Activated CD4-positive, alpha-beta T cell treated with anti-CD3 and anti-CD28 coated beads, Interleukin-2, amount 10 ng/mL, durations not matched to agents 7 days and 5 days (primary cell): ENCODE measurements at regions not wholly inside any gene's neighbourhood (a gene's known extent, or its start where the extent isn't known, plus 50 kb on each side); places are given as distances from the start of the nearest gene placed in this dataset.

Experiments
- CTCF ChIA-PET: fragments of 350-600 bp; sonication (Branson Sonifier 250); formaldehyde crosslinking; loops from one replicate; lab custom pipeline; 2021; ENCODE audit warnings: antibody characterized with exemption; lab: Charles Lee
- POLR2A ChIA-PET: fragments of 350-600 bp; sonication (Branson Sonifier 250); formaldehyde crosslinking; loops from one replicate; lab custom pipeline; 2021; ENCODE audit warnings: antibody characterized with exemption; lab: Charles Lee
- DNase-seq: peaks from one replicate; pipeline ENCODE4 v3.0.0-alpha.2; 2020
- H3K27ac Mint-ChIP-seq: one replicate; pipeline ENCODE4 v1.8.0; 2021; ENCODE audit warnings: mild to moderate bottlenecking, moderate library complexity, mixed read lengths
- H3K27me3 Mint-ChIP-seq: one replicate; pipeline ENCODE4 v1.8.0; 2021; ENCODE audit warnings: mixed read lengths
- H3K36me3 Mint-ChIP-seq: one replicate; pipeline ENCODE4 v1.8.0; 2021; ENCODE audit warnings: low read depth, mixed read lengths
- H3K4me1 Mint-ChIP-seq: one replicate; pipeline ENCODE4 v1.8.0; 2021; ENCODE audit warnings: mixed read lengths
- H3K4me3 Mint-ChIP-seq: one replicate; pipeline ENCODE4 v1.8.0; 2021; ENCODE audit warnings: mild to moderate bottlenecking, moderate library complexity, mixed read lengths
- H3K9me3 Mint-ChIP-seq: one replicate; pipeline ENCODE4 v1.8.0; 2021; ENCODE audit warnings: mixed read lengths

DNA sequence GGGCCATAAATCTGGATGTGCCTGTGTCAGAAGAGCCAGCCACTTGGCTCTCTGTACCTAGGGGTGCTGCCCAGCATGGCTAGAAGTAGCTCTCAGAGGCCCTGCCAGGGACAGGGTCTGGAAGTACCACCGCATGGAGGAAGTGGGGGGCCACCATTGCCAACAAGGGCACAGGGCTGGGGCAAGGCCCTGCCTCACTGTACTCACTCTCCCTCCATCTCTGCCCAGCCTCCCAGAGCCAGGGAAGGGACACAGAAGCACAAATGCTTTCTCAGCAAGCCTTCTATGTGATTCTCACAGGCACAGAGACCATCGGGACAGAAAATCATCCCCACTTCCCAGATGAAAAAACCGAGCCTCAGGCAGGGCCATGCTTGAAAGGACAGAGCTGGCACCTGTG is 138.1 kb downstream of the C5orf15 start:
- H3K27ac Mint-ChIP-seq: no peak overlapping the region
- H3K36me3 Mint-ChIP-seq: no peaks in the 10 kb centered on the region
- CTCF ChIA-PET: no interaction called here

GRCh38 chr5:133829786-133830185 is 138.6 kb downstream of the C5orf15 start:
- no peak overlapping the region for H3K4me3 Mint-ChIP-seq
- H3K4me1 Mint-ChIP-seq: peaks cover 19% of the 10 kb centered on the region
- H3K27me3 Mint-ChIP-seq: peaks cover 10% of the 10 kb centered on the region
- POLR2A ChIA-PET: no interaction called here
- no peak overlapping the region for H3K27ac Mint-ChIP-seq
- no peaks in the 10 kb centered on the region for H3K36me3 Mint-ChIP-seq
- no peak for DNase-seq
- H3K9me3 Mint-ChIP-seq: no peaks in the 10 kb centered on the region
- CTCF ChIA-PET: no interaction called here

More for the DNA sequence above, 138.1 kb downstream of the C5orf15 start:
- Mint-ChIP-seq H3K4me1 (peaks cover 14% of the 10 kb centered on the region), H3K9me3 (no peaks in the 10 kb centered on the region), H3K4me3 (no peak overlapping the region), H3K27me3 (peaks cover 15% of the 10 kb centered on the region)
- no peak for DNase-seq
- POLR2A ChIA-PET: no interaction called here

- ChIA-PET POLR2A (no interaction called here), CTCF (no interaction called here)
- Mint-ChIP-seq H3K36me3 (no peaks in the 10 kb centered on the region), H3K4me1 (peaks cover 26% of the 10 kb centered on the region), H3K27ac (no peak overlapping the region), H3K9me3 (no peaks in the 10 kb centered on the region), H3K27me3 (peaks cover 5% of the 10 kb centered on the region), H3K4me3 (no peak overlapping the region)
- no peak for DNase-seq
Observed at GRCh38 chr5:133828722-133829121, 139.7 kb downstream of the C5orf15 start.

GRCh38 chr5:133827830-133828229 is 140.6 kb downstream of the C5orf15 start:
- Mint-ChIP-seq H3K4me1 (peaks cover 26% of the 10 kb centered on the region), H3K27ac (no peak overlapping the region), H3K36me3 (no peaks in the 10 kb centered on the region), H3K9me3 (no peaks in the 10 kb centered on the region), H3K27me3 (no peaks in the 10 kb centered on the region), H3K4me3 (no peak overlapping the region)
- no peak for DNase-seq
- CTCF ChIA-PET: no interaction called here
- POLR2A ChIA-PET: no interaction called here

DNA sequence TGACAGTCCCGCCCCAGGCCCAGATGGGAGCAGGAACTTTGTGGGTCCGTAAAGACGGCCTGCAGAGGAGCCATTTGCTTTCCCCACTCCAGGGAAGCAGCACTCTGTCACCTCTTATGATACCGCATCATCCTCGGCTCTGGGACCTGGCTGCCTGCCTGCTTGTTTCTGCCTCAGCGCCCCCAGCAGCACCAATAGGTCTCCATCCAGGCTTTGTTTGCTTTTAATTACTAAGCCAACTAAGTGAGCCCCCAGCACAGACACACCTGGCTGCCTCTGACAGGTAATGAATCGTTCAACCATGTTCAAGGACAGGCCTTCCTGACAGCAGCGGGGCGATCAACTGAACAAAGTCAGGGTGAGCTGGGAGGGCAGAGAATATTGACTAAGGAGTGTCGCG is 141.4 kb downstream of the C5orf15 start:
- Mint-ChIP-seq H3K9me3 (no peaks in the 10 kb centered on the region), H3K27me3 (peaks cover 4% of the 10 kb centered on the region), H3K4me3 (no peak overlapping the region), H3K27ac (no peak overlapping the region), H3K36me3 (no peaks in the 10 kb centered on the region), H3K4me1 (peaks cover 26% of the 10 kb centered on the region)
- ChIA-PET CTCF (no interaction called here), POLR2A (no interaction called here)
- DNase-seq: no peak

DNA sequence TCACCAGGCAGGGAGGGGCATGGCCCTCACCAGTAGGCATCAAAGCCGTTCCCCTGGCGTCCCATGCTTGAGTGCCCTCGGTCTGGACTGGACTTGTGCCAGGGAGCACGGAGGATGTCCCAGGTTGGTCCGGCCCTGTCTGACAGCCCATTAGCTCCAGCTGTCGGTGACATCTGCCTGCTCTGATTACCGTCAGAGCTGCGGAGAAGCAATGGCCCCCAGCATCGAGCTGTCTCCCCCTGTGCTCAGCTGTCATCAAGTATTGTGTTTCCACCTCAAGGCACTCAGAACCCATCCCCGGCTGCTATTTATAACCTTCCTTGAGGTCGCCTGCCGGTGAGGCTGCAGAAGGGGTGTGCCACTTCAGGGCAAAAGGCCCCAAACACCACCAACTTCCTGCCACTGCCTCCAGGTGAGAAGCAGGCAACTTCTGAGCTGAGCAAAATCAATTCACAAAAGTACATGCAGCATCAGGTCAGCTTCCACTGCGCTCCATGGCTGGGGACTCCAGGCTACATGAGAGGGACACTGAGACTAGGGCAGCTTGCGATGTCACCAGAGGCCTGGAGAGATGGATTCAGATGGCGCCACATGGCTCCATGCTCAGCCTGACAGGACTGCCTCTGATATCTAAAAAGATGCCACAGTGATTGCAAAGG is 142.7 kb downstream of the C5orf15 start:
- ChIA-PET POLR2A (no interaction called here), CTCF (interaction anchor here (1.7 kb wide), 1 partner anchor 11 kb away, joined by 3 read pairs; no protein-coding TSS in a partner anchor)
- no peak overlapping the region for H3K4me3 Mint-ChIP-seq
- H3K36me3 Mint-ChIP-seq: no peaks in the 10 kb centered on the region
- H3K27me3 Mint-ChIP-seq: peaks cover 5% of the 10 kb centered on the region
- H3K27ac Mint-ChIP-seq: peak overlapping the region; percentile 63
- H3K4me1 Mint-ChIP-seq: peaks cover 30% of the 10 kb centered on the region
- H3K9me3 Mint-ChIP-seq: no peaks in the 10 kb centered on the region
- DNase-seq: peak; percentile 54

DNA sequence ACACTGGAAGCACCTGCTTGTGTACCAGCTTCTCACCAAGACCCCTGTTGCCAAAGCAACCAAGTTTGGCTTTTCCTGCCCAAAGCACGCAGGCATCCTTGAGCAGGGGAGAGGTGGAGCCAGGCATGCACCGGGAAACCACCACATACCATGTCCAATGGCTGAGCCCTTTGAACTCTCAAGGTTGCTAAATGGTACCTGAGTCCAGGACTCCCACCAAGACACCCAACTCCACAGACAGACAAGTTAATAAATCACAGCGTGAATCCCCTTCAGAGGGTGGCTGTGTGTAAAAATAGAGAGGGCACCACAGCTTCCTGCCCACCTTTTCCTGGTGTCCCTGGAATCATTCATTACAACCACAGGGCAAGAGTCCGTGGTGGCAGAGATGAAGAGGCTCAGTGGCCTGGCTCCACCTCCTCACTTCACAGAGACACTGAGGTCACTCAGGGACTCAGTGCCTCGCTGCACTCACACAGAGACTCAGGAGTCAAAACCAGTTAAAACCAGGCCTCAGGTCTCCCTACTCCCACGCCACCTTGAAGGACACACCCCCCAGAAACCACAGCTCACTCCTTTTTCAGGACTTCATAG is 143.7 kb downstream of the C5orf15 start:
- peaks cover 30% of the 10 kb centered on the region for H3K4me1 Mint-ChIP-seq
- CTCF ChIA-PET: interaction anchor here (1.7 kb wide), 1 partner anchor 12 kb away, joined by 3 read pairs; no protein-coding TSS in a partner anchor
- H3K4me3 Mint-ChIP-seq: no peak overlapping the region
- H3K9me3 Mint-ChIP-seq: no peaks in the 10 kb centered on the region
- POLR2A ChIA-PET: interaction anchor here (0.5 kb wide), 1 partner anchor 208 kb away, joined by 3 read pairs; no protein-coding TSS in a partner anchor
- no peaks in the 10 kb centered on the region for H3K36me3 Mint-ChIP-seq
- peaks cover 13% of the 10 kb centered on the region for H3K27me3 Mint-ChIP-seq
- H3K27ac Mint-ChIP-seq: peak overlapping the region; percentile 11
- DNase-seq: no peak

DNA sequence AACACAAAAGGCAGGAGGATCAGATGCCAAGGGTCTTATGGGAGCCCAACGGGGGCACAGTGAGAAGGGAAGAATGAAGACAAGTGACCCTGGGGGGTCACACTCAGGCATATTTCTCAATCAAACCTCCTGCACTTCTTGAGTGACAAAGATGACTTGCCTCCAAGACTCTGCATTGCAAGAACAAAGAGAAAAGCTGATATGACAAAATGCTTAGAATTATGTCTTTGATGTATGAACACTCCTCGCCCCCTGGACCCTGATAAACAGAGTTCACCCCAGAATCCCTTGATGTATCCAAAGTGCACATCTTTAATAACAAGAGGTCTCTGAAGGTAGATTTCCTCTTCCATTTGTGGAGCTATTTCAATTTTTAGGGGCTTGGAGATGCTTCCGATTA is 146.5 kb downstream of the C5orf15 start:
- H3K36me3 Mint-ChIP-seq: no peaks in the 10 kb centered on the region
- DNase-seq: no peak
- peaks cover 23% of the 10 kb centered on the region for H3K27me3 Mint-ChIP-seq
- POLR2A ChIA-PET: no interaction called here
- H3K27ac Mint-ChIP-seq: no peak overlapping the region
- H3K4me3 Mint-ChIP-seq: no peak overlapping the region
- CTCF ChIA-PET: interaction anchor here (0.5 kb wide), 1 partner anchor 164 kb away, joined by 3 read pairs; no protein-coding TSS in a partner anchor
- peaks cover 30% of the 10 kb centered on the region for H3K4me1 Mint-ChIP-seq
- H3K9me3 Mint-ChIP-seq: no peaks in the 10 kb centered on the region

GRCh38 chr5:133821311-133821741 is 147.1 kb downstream of the C5orf15 start:
- Mint-ChIP-seq H3K27ac (no peak overlapping the region), H3K36me3 (no peaks in the 10 kb centered on the region), H3K4me3 (no peak overlapping the region), H3K4me1 (peaks cover 26% of the 10 kb centered on the region), H3K9me3 (no peaks in the 10 kb centered on the region), H3K27me3 (peaks cover 23% of the 10 kb centered on the region)
- POLR2A ChIA-PET: no interaction called here
- CTCF ChIA-PET: no interaction called here
- DNase-seq: no peak

- H3K36me3 Mint-ChIP-seq: no peaks in the 10 kb centered on the region
- peaks cover 23% of the 10 kb centered on the region for H3K27me3 Mint-ChIP-seq
- DNase-seq: no peak
- ChIA-PET POLR2A (no interaction called here), CTCF (no interaction called here)
- H3K4me3 Mint-ChIP-seq: no peak overlapping the region
- H3K27ac Mint-ChIP-seq: no peak overlapping the region
- peaks cover 18% of the 10 kb centered on the region for H3K4me1 Mint-ChIP-seq
- H3K9me3 Mint-ChIP-seq: no peaks in the 10 kb centered on the region
Observed at GRCh38 chr5:133820507-133820906, 147.9 kb downstream of the C5orf15 start.

DNA sequence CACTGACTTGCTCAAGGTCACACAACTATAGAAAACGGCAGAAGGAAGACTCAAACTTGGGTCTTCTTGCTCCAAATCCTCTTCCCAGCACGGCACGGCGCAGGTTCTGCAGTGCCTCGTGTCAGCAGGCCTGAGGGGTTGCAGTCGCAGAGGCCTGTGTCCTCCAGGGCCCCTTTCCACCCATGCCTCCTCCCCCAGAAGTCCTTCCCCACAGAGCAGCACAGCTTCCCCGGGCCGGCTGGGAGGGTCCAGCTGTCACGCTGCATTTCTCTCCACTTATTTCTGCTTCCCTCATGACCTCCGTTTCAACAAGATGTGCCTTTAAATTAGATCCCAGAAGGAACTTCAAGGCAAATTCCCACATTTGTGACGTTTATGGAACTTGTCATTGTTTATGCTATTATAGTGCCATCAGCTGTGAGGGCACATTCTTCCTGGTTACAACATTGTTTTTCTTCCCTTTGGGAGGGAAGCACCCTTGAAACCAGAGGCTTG is 148.4 kb downstream of the C5orf15 start:
- Mint-ChIP-seq H3K27me3 (peaks cover 23% of the 10 kb centered on the region), H3K4me1 (peaks cover 13% of the 10 kb centered on the region), H3K27ac (no peak overlapping the region), H3K4me3 (no peak overlapping the region), H3K9me3 (no peaks in the 10 kb centered on the region), H3K36me3 (no peaks in the 10 kb centered on the region)
- no peak for DNase-seq
- ChIA-PET CTCF (no interaction called here), POLR2A (no interaction called here)

DNA sequence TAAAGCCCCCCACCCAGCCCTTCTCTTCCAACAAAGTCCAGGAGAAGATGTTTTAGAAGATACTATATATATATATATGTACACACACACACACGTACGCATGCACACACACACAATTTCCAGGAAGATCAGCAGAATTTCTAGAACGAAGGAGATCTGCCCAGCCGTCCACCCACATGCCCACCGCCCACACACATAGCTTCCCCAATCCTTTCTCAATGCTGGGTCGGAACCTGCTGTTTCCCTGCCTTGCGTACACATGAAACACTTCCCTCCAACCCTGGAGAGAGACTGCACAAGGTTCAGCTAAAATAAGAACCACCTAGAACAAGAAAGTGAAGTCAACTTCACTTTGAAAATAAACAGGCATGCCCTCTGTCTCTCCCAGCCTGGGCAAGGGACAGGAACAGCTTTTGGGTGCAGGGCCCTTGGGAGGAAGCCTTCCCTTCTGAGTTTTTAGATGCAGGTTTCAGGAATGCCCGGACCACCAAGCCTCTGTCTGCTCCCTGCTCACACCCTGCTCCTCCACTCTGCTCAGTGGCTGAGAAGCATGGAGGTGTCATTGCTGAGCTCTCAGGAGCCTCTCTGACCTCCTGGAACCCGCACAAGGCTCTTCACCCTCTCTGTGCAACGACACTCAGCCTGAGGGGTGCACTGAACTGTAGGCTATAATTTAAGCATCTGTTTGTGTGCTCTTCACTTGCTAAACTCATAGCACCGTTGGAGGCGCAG is 149.4 kb downstream of the C5orf15 start:
- no peak for DNase-seq
- H3K27me3 Mint-ChIP-seq: peaks cover 25% of the 10 kb centered on the region
- H3K36me3 Mint-ChIP-seq: no peaks in the 10 kb centered on the region
- H3K4me3 Mint-ChIP-seq: no peak overlapping the region
- H3K4me1 Mint-ChIP-seq: peaks cover 8% of the 10 kb centered on the region
- ChIA-PET CTCF (no interaction called here), POLR2A (no interaction called here)
- no peaks in the 10 kb centered on the region for H3K9me3 Mint-ChIP-seq
- H3K27ac Mint-ChIP-seq: no peak overlapping the region

- ChIA-PET CTCF (no interaction called here), POLR2A (no interaction called here)
- no peak overlapping the region for H3K27ac Mint-ChIP-seq
- H3K36me3 Mint-ChIP-seq: no peaks in the 10 kb centered on the region
- DNase-seq: no peak
- H3K27me3 Mint-ChIP-seq: peaks cover 33% of the 10 kb centered on the region
- H3K9me3 Mint-ChIP-seq: no peaks in the 10 kb centered on the region
- H3K4me3 Mint-ChIP-seq: no peak overlapping the region
- peaks cover 9% of the 10 kb centered on the region for H3K4me1 Mint-ChIP-seq
Observed at GRCh38 chr5:133818031-133818431, 150.4 kb downstream of the C5orf15 start.
